Fibroblast of skin of back (primary cell): ENCODE measurements at regions not wholly inside any gene's neighbourhood (a gene's known extent, or its start where the extent isn't known, plus 50 kb on each side); places are given as distances from the start of the nearest gene placed in this dataset.

Experiments
- DNase-seq: peaks from one replicate; pipeline ENCODE4 v3.0.0-alpha.2; 2013

DNA sequence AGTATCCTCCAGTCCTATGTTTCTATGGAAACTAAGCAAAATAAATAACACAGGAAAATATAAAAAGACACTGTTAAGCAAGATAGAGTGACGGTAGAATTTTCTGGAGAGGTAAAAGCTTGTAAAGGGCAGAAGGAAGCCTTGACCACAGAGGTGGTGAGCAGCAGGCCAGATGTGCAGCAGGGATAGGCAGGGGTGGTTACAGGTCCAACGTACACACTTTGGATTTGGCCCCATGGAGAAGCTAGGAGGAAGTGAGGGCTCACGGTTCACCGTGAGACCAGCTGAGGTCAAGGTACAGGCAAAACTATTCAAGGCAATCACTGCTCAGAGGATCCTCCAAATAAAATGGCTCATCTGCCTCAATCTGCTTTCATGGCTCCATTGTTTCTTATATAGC is 242.8 kb downstream of the B3GLCT start:
- no peak for DNase-seq

- no peak for DNase-seq
Observed at GRCh38 chr13:31444266-31444856, 244.6 kb downstream of the B3GLCT start.

DNA sequence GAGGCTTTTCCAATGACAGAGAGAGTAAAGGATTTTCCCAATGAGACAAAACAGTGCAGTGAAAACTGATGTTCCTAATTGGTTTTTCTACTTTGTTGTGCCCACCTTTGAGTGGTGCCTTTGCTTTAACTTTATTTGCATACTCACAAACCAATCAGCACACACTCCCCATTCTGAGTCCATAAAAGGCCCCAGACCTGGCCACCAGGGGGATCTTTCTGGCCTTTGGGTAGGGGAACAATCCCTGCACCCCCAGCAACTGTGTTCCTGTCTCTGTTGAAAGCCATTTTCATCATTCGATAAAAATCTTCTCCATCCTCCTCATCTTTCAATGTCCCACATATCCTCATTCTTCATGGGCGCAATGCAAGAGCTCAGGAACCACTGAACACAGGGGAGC is 252.8 kb downstream of the B3GLCT start:
- no peak for DNase-seq

- DNase-seq = no peak
Observed at GRCh38 chr13:31455581-31455980, 255.8 kb downstream of the B3GLCT start.

GRCh38 chr13:31456056-31456455 is 256.3 kb downstream of the B3GLCT start:
- DNase-seq = no peak

- no peak for DNase-seq
Observed at GRCh38 chr13:31460061-31460460, 260.3 kb downstream of the B3GLCT start.

DNA sequence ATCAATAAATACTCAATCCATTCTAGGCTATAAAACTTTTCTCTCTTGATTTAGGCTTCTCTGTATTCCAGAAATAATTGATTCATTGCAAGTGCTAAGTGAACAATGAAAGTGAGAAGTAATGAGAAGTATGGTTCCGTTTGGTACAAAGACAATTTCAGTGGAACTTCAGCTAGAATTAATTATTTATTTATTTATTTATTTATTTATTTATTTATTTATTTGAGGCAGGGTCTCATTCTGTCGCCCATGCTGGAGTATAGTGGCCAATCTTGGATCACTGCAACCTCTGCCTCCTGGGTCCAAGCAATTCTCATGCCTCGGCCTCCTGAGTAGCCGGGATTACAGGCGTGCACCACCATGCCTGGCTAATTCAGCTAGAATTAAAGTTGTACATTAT is 262.1 kb downstream of the B3GLCT start:
- DNase-seq = no peak

GRCh38 chr13:31462766-31463165 is 263.0 kb downstream of the B3GLCT start:
- no peak for DNase-seq

DNA sequence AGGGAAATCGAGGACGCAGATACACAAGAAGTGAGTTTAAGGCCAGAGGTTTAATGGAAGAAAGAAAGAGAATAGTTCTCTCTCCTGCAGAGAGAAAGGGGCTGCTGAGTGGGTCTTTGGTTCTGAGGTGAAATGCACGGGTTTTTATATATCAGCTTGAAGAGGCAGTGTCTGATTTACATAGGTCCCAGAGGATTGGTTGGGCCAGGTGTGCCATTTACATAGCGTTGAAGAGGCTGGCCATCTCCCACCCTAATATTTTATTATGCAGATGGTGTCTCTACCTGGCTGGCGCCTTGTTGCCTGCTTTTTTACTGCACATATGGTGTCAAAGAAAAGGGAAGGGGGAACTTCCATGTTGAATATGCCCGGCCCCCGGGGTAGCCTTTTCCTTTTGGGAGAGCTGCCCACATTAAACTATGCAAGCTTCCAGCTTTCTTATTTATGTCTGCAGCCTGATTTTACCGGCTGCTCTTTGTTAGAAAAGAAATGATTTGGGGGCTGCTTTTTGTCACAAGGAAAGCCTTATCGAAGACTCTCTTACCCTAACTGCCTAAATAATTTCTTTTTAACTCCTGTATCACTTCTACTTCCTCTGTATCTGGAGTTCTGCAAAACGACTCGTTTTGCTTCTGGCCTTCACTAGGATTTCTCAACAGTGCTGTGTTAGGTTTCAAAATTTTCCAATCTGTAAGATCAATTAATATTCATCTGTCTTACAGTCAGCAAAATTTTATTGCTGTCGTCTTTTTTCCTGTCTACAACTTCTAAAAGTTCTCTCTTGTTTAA is 268.5 kb downstream of the B3GLCT start:
- DNase-seq = no peak

DNA sequence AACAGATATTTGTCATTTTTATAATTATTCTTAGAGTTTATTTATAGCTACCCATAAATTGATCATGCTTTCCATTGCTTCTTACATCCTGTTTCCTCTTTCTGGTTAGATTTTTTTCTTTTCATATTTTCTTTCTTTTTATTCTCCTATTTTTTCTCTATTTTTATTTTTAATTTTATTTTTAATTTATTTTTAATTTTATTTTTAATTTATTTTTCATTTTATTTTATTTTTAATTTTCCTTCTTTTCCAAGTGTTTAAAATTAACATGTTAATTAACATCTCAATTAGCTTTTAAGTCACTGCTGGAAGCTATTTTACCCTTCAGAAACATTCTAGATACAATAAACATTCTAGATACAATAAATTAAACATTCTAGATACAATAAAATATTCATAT is 269.6 kb downstream of the B3GLCT start:
- DNase-seq = no peak

GRCh38 chr13:31476266-31476665 is 263.1 kb upstream of the RXFP2 start:
- peak; percentile 98 for DNase-seq

- DNase-seq = peak; percentile 68
Observed at GRCh38 chr13:31476753-31477152, 262.6 kb upstream of the RXFP2 start.

DNA sequence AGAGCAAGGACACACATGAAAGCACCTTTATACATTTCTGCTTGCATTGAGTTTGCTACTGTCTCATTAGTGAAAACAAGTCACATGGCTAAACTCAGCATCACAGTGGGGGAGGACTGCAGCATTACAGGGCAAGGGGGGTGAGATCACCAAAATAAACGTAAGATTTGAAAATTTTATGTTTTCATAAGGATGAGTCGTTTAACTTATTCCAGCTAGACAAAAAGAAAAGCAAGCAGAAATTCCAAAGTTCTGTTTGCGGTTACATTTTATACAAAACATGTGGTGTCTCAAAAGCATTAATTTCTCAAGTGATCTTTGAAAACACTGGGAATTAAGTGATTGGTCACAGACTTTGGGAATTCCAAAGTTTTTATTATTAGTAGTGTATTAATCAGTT is 261.4 kb upstream of the RXFP2 start:
- DNase-seq = peak; percentile 98

GRCh38 chr13:31485183-31485582 is 254.1 kb upstream of the RXFP2 start:
- DNase-seq = peak; percentile 35

- DNase-seq = peak; percentile 42
Observed at GRCh38 chr13:31485651-31486051, 253.7 kb upstream of the RXFP2 start.

- no peak for DNase-seq
Observed at GRCh38 chr13:31495336-31495735, 244.0 kb upstream of the RXFP2 start.

GRCh38 chr13:31499274-31499673 is 240.1 kb upstream of the RXFP2 start:
- no peak for DNase-seq

DNA sequence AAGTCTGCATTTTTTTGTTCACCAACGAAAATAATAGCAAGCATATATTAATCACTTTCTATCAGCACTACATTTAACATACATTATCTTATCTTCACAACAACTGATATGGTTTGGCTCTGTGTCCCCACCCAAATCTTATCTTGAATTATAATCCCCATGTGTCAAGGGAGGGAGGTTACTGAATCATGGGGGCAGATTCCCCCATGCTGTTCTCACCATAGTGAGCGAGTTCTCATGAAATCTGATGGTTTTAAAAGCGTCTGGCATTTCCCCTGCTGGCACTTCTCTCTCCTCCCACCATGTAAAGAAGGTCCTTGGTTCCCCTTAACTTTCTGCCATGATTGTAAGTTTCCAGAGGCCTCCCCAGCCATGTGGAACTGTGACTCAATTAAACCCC is 235.7 kb upstream of the RXFP2 start:
- no peak for DNase-seq

DNA sequence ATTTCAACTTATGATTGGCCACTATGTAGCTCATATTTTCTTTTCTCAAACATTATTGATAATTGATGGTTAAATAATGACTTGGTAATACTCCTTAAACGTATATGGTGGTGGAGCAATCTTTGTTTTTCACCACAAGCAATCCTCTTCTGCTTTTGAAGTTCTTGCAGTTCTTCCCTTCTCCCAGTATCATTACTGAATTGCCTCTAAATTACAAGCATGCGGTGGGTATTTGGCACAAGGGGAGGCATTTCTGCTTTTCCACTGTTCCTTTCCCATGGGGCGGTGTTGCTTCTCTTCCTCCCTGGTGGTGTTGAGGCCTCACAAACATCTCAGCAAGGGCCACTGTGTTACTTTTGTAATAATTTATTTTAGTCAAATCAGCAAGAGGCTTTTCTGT is 234.4 kb upstream of the RXFP2 start:
- no peak for DNase-seq

DNA sequence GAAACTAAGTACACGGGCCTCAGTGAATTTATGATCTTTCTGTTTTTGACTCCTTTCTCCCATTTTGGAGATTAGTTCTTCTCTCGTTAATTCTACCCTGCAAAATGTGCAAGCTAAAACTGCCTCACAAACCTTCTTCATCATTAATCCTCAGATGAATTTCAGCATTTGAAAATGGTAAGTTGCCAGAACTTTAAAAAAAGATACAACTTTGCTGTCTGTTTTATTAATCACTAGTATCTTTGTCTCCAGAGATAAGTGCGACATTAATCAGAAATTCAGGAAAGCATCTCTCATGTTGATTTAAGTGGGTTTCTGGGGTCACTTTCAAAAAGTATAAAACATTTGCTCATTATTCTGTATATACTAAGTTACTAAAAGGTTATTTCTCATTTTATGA is 227.0 kb upstream of the RXFP2 start:
- DNase-seq = no peak

GRCh38 chr13:31514932-31515331 is 224.4 kb upstream of the RXFP2 start:
- no peak for DNase-seq

DNA sequence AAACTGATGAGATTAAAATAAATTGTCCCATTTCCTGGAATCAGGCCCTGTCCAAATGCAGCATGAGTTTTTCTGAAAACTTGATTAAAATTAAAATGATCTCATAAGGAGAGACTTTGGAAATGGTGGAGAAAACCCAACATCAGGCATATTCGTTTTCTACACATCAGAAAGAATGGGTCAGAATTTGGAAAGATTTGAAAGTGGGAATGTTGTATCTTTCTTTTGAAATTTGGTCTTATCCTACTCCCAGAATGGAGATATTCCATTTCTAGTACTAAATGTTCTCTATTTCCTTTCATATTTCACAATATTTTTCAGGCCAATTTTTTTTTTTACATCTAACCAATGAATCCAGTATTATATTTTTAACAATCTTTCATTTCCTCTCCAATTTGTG is 223.9 kb upstream of the RXFP2 start:
- no peak for DNase-seq

- no peak for DNase-seq
Observed at GRCh38 chr13:31517599-31517998, 221.7 kb upstream of the RXFP2 start.

DNA sequence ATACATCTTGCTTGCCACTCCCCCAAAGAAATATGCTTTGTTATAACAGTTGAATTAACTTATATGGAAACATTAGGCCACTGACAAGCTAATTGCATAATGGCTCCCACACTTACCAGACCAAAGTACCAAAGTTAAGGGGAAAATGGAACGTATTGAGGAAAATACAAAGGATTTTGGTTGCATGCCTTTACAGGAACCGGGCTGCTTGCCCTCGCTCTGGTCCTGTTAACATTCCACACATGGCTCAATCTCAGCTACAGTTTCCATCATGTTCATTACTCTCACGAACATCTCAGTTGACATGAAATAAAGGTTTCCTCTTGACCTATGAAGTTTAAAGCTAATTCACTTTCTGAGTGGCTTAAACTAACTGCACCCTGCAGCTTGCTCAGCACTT is 220.7 kb upstream of the RXFP2 start:
- peak; percentile 37 for DNase-seq

- no peak for DNase-seq
Observed at GRCh38 chr13:31521435-31521834, 217.9 kb upstream of the RXFP2 start.
